Kidney epithelial cell (primary cell): ENCODE measurements at regions not wholly inside any gene's neighbourhood (a gene's known extent, or its start where the extent isn't known, plus 50 kb on each side); places are given as distances from the start of the nearest gene placed in this dataset.
"Not testable (repeated sequence)": the region's sequence is repeated elsewhere in the genome, so short reads cannot be mapped to it uniquely, and the experiment has no call there.

Source experiments
- DNase-seq: peaks from one replicate; pipeline ENCODE4 v3.0.0-alpha.2; 2010; ENCODE audit warnings: low read depth
- H3K27me3 ChIP-seq: 2 replicates; pipeline ENCODE4 v1.6.0; 2011; ENCODE audit warnings: low read length; ENCODE audit not compliant: control insufficient read depth, insufficient read depth
- H3K36me3 ChIP-seq: 2 replicates; pipeline ENCODE4 v1.5.1; 2011; ENCODE audit warnings: low read length; ENCODE audit not compliant: control insufficient read depth, insufficient read depth
- H3K4me3 ChIP-seq: 2 replicates; pipeline ENCODE4 v1.5.1; 2011; ENCODE audit warnings: low read depth, mild to moderate bottlenecking, control low read depth, low read length
- CTCF ChIP-seq: IDR thresholded peaks from 2 replicates; pipeline ENCODE4 v1.5.1; 2011; ENCODE audit warnings: mild to moderate bottlenecking, moderate library complexity, low read length, control low read depth, inconsistent platforms; ENCODE audit not compliant: insufficient read depth, poor library complexity, severe bottlenecking

GRCh38 chr4:117162976-117163375 lies 77.6 kb upstream of the TRAM1L1 start:
- TF ChIP-seq CTCF: no peak
- Histone ChIP-seq H3K27me3 (no peaks in the 10 kb centered on the region), H3K4me3 (no peak overlapping the region), H3K36me3 (no peaks in the 10 kb centered on the region)
- DNase-seq: no peak

GRCh38 chr4:117164338-117164737 lies 79.0 kb upstream of the TRAM1L1 start:
- H3K4me3 ChIP-seq: no peak overlapping the region
- H3K36me3 ChIP-seq: no peaks in the 10 kb centered on the region
- H3K27me3 ChIP-seq: no peaks in the 10 kb centered on the region
- no peak for DNase-seq
- no peak for TF ChIP-seq CTCF

GRCh38 chr4:117175369-117175768 lies 90.0 kb upstream of the TRAM1L1 start:
- H3K4me3 ChIP-seq, DNase-seq, H3K36me3 ChIP-seq, H3K27me3 ChIP-seq: not testable (repeated sequence)

GRCh38 chr4:117203231-117203630 lies 117.9 kb upstream of the TRAM1L1 start:
- DNase-seq: no peak
- Histone ChIP-seq H3K4me3 (no peak overlapping the region), H3K36me3 (no peaks in the 10 kb centered on the region), H3K27me3 (no peaks in the 10 kb centered on the region)
- TF ChIP-seq CTCF: no peak

- DNase-seq: no peak
- Histone ChIP-seq H3K4me3 (no peak overlapping the region), H3K36me3 (no peaks in the 10 kb centered on the region), H3K27me3 (no peaks in the 10 kb centered on the region)
- no peak for TF ChIP-seq CTCF
Observed at GRCh38 chr4:117210551-117210950, 125.2 kb upstream of the TRAM1L1 start.

- Histone ChIP-seq H3K27me3 (no peaks in the 10 kb centered on the region), H3K36me3 (no peaks in the 10 kb centered on the region), H3K4me3 (no peak overlapping the region)
- TF ChIP-seq CTCF: no peak
- no peak for DNase-seq
Observed at GRCh38 chr4:117224256-117224655, 138.9 kb upstream of the TRAM1L1 start.
